HG03442 (cell line): ENCODE measurements at regions not wholly inside any gene's neighbourhood (a gene's known extent, or its start where the extent isn't known, plus 50 kb on each side); places are given as distances from the start of the nearest gene placed in this dataset.
"Not testable (repeated sequence)": the region's sequence is repeated elsewhere in the genome, so short reads cannot be mapped to it uniquely, and the experiment has no call there.

Source experiments
- ATAC-seq: cut with Tn5 transposase; IDR thresholded peaks from one replicate; pipeline ENCODE4 v1.9.1; 2021; ENCODE audit warnings: mild to moderate bottlenecking, moderate library complexity; ENCODE audit not compliant: unreplicated experiment

DNA sequence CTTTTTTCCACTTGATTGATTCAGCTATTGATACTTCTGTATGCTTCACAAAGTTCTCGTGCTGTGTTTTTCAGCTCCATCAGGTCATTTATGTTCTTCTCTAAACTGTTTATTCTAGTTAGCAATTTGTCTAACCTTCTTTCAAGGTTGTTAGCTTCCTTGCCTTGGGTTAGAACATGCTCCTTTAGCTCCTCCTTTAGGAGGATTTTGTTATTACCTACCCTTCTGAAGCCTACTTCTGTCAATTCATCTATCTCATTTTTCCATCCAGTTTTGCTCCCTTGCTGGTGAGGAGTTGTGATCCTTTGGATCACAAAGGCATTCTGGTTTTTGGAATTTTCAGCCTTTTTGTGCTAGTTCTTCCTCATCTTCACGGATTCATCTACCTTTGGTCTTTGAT is 344.7 kb upstream of the CLEC14A start:
- ATAC-seq: not testable (repeated sequence)

DNA sequence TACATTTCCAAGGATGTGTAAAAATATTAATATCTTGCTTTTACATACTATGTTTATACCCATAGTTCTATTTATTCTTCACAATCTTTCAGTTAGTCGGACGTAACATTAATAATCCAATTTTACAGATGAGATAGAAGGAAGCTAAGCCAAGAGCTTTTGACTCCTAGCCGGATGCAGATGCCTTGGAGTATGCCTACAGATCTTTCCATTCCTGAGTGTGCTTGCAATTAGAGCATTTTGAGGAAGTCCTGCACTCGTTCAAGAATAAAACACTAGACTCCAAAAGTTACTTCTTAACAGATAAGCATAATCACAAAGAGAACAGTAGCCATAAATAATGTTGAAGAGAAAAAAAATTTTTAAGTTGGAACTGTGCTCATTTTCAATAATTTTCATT is 337.6 kb upstream of the CLEC14A start:
- no peak for ATAC-seq

GRCh38 chr14:38592764-38593442 is 337.0 kb upstream of the CLEC14A start:
- no peak for ATAC-seq

GRCh38 chr14:38589747-38590350 is 334.0 kb upstream of the CLEC14A start:
- no peak for ATAC-seq

- no peak for ATAC-seq
Measured at GRCh38 chr14:38583471-38583870, 327.6 kb upstream of the CLEC14A start.

- no peak for ATAC-seq
Measured at GRCh38 chr14:38578278-38578681, 322.4 kb upstream of the CLEC14A start.

- ATAC-seq: no peak
Measured at GRCh38 chr14:38567703-38568102, 311.8 kb upstream of the CLEC14A start.

DNA sequence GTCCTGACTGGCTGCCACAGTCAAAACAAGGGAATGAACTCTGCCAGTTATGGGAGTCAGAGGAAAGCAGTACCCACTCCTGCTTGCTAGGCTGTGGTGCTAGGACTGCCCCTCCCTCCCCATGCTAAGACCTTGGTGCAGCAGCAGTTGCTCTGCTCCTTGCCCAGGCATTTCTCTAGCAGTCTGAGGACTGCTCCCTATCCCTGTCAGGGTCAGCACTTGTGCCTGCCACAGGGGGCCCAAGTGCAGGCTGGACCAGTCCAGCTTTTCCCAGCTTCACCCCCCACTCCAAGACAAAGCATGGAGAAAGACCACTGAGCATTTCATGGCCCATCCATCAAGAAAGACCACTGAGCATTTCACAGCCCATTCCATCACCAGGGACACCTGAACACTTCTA is 305.8 kb upstream of the CLEC14A start:
- no peak for ATAC-seq

DNA sequence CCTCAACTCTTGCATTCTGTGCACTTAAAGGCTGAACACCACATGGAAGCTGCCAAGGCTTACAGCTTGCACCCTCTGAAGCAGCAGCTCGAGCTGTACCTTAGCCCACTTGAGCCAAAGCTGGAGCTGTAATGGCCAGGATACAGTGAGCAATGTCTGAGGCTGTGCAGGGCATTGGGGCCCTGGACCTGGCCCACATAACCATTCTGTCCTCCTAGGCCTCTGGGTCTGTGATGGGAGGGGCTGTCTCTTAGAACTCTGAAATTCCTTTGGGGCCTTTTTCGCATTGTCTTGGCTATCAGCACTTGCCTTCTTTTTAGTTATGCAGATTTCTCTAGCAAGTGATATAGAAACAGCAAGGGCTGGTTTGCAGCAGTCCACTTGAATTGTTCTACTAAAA is 303.8 kb upstream of the CLEC14A start:
- no peak for ATAC-seq

GRCh38 chr14:38557391-38557790 is 301.5 kb upstream of the CLEC14A start:
- ATAC-seq: not testable (repeated sequence)

GRCh38 chr14:38556252-38556651 is 300.4 kb upstream of the CLEC14A start:
- no peak for ATAC-seq

- ATAC-seq: no peak
Measured at GRCh38 chr14:38554026-38554425, 298.1 kb upstream of the CLEC14A start.

- ATAC-seq: no peak
Measured at GRCh38 chr14:38553586-38553985, 297.7 kb upstream of the CLEC14A start.

DNA sequence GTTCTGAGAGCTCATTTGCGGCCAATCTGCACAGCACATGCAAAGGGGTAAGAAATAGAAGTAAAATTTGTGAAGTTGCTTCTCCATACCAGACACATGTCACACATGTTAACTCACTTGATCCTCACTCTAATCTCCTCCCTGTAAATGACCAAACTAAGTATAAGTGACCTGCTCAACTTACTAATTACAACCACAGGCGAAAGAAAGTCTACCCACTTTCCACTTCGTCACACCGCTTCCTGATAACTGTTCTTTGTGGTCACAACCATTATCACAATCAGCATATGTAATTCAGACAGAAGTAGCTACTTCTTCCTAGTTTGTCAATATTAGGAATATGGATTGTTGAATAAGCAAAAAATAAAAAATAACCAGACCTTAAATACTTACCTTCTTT is 293.7 kb upstream of the CLEC14A start:
- no peak for ATAC-seq

DNA sequence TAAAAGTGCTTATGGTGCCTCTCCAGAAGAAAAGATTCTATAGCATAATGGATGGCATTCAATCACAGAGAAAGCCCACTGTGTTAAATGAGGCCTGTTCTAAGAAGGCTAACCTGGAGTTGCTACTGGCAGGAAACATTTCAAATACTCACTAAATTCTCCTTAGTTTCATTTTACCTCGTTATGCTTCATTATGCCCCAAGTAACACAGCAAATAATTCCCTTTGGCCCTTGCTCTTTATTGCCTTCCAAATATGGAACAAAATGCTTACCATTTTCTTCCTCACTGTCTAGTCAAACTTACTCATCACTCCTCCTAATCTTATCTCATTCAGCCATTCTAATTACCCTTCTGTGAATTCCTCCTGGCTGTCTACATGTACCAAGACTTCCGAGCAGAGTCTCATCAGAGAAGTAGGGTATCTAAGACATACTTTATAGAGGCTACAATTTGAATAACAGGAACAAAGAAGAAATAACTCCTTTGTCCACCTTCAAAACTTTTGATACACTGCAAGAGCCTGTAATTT is 292.1 kb upstream of the CLEC14A start:
- ATAC-seq: no peak

DNA sequence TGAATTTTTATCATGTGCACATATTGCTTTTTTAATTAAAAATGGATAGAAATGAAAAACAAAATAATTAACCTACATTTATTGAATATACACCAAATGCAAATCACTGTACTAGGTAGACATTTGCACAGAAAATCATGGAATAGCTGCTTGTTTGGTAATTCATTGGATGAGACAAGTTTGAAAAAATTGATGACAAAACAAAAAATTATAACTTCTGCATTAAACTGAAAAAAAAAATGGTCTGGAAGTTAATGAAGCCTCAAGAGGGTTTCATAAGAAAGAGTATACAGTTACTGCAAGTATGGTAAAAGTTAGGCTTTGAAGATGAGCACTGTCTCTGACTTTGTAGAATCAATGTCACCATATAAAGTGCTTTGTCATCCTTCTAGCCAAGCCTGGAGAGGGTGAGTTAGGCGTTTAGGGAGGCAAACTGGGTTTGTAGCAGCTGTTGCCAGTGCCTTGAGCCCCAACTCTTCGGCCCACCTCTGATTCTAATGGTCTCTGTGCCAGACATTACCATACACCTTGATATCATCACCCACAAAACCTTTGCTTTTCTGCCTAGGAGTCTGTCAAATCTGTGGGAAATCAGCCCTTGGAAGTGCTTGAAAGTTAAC is 291.1 kb upstream of the CLEC14A start:
- no peak for ATAC-seq

- no peak for ATAC-seq
Measured at GRCh38 chr14:38544776-38545175, 288.9 kb upstream of the CLEC14A start.

DNA sequence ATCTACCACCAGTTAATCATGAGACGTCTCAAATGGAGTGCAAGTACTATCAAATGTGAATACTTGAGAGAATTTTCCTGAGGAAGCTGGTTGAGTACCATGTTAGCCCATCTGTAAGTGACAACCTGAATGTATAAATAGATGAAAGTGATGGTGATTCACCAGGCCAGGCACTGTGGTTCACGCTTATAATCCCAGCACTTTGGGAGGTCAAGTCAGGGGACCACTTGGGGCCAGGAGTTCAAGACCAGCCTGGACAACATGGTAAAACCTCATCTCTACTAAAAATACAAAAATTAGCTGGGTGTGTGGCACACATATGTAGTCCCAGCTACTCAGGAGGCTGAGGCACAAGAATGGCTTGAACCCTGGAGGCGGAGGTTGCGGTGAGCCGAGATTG is 288.0 kb upstream of the CLEC14A start:
- ATAC-seq: not testable (repeated sequence)

GRCh38 chr14:38538053-38538452 is 282.2 kb upstream of the CLEC14A start:
- not testable (repeated sequence) for ATAC-seq

- ATAC-seq: no peak
Measured at GRCh38 chr14:38536376-38537038, 280.6 kb upstream of the CLEC14A start.

GRCh38 chr14:38528582-38528981 is 272.7 kb upstream of the CLEC14A start:
- no peak for ATAC-seq

- ATAC-seq: no peak
Measured at GRCh38 chr14:38527502-38527878, 271.6 kb upstream of the CLEC14A start.
